GM06990 (cell line): ENCODE measurements at regions not wholly inside any gene's neighbourhood (a gene's known extent, or its start where the extent isn't known, plus 50 kb on each side); places are given as distances from the start of the nearest gene placed in this dataset.

Source experiments
- DNase-seq: peaks from one replicate; pipeline ENCODE4 v3.0.0-alpha.2; 2011; ENCODE audit not compliant: insufficient read length; ENCODE audit errors: extremely low read depth
- H3K27me3 ChIP-seq: replicated peaks from 2 replicates; pipeline ENCODE4 v1.6.0; 2011; ENCODE audit warnings: low read length; ENCODE audit not compliant: control insufficient read depth, insufficient read depth
- H3K36me3 ChIP-seq: 2 replicates; pipeline ENCODE4 v1.5.1; 2011; ENCODE audit warnings: low read length; ENCODE audit not compliant: control insufficient read depth, insufficient read depth
- H3K4me3 ChIP-seq: replicated peaks from 2 replicates; pipeline ENCODE4 v1.5.1; 2011; ENCODE audit warnings: low read depth, mild to moderate bottlenecking, control low read depth, low read length
- CTCF ChIP-seq: IDR thresholded peaks from 2 replicates; pipeline ENCODE4 v1.5.1; 2011; ENCODE audit warnings: low read length, control low read depth, mild to moderate bottlenecking, inconsistent platforms; ENCODE audit not compliant: insufficient read depth, poor library complexity, severe bottlenecking

DNA sequence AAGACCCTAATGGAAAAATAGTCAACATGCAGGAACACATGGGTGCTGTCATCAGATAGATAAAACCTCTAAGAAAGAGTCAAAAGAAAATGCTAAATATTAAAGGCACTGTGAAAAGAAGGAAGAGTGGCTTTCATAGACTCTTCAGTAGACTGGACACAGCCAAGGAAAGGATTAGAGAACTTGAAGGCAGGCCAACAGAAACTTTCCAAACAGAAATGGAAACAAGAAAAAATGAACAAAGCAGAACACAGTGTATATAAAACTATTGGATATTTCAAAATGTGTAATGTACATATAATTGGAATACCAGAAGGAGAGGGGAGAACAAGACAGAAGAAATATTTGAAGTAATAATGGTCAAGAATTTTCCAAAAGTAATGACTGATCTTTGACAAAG lies 431.9 kb downstream of the MATN1 start:
- no peaks in the 10 kb centered on the region for H3K36me3 ChIP-seq
- DNase-seq: no peak
- no peaks in the 10 kb centered on the region; the same call in 1 of the 2 replicates for H3K27me3 ChIP-seq
- TF ChIP-seq CTCF: no peak
- no peak overlapping the region for H3K4me3 ChIP-seq

DNA sequence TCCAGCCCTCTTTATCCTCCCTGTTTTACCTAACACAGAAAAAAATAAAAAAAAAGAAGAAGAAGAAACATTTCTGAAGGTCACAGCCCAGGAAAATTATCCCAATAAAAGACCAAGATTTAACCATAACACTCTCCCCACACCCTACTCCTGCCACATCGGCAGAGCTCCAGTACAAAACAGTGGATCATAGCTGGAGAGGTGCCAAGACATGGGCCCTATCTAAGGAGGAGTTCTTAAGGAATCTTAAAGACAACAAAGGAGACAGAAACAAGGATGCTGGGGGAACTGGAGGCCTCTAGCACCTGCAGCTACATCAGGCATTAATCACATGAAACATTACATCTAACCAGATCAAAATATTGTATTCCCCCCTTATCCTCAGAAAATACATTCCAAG lies 432.8 kb downstream of the MATN1 start:
- no peak for DNase-seq
- Histone ChIP-seq H3K27me3 (no peaks in the 10 kb centered on the region; the same call in 1 of the 2 replicates), H3K4me3 (no peak overlapping the region), H3K36me3 (no peaks in the 10 kb centered on the region)
- no peak for TF ChIP-seq CTCF

DNA sequence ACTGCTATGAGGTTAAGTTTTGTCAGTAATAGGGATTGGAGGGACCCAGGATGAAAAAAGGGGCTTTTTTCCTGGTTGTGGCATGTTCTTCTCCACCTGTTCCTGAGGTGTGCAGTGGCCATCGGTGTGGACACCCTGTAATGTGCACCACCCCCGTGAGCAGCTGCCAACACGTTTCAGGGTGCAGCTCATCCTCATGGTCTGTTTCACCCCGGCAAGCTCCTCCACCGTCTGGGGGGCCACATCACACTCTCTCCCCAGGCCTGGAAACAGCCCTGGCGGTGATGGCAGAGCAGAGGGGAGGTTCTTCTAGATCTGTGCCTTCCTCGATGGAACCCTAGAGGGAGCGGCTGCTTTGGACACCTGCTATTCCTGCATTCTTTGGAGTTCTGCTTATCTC lies 435.4 kb downstream of the MATN1 start:
- no peak for DNase-seq
- TF ChIP-seq CTCF: no peak
- Histone ChIP-seq H3K36me3 (no peaks in the 10 kb centered on the region), H3K4me3 (no peak overlapping the region), H3K27me3 (no peaks in the 10 kb centered on the region; the same call in 1 of the 2 replicates)

GRCh38 chr1:30286988-30287839 lies 436.2 kb downstream of the MATN1 start:
- Histone ChIP-seq H3K4me3 (no peak overlapping the region), H3K27me3 (no peaks in the 10 kb centered on the region; the same call in 1 of the 2 replicates), H3K36me3 (no peaks in the 10 kb centered on the region)
- no peak for TF ChIP-seq CTCF
- DNase-seq: no peak

GRCh38 chr1:30286241-30286987 lies 437.0 kb downstream of the MATN1 start:
- DNase-seq: no peak
- no peaks in the 10 kb centered on the region for H3K36me3 ChIP-seq
- no peak for TF ChIP-seq CTCF

More at GRCh38 chr1:30286241-30286987, 437.0 kb downstream of the MATN1 start:
- H3K27me3 ChIP-seq: no peaks in the 10 kb centered on the region; the same call in 1 of the 2 replicates
- H3K4me3 ChIP-seq: no peak overlapping the region
